ENCODE measurements at regions not wholly inside any gene's neighbourhood (a gene's known extent, or its start where the extent isn't known, plus 50 kb on each side); places are given as distances from the start of the nearest gene placed in this dataset.

GRCh38 chr10:129397198-129397974, 69.7 kb upstream of the MGMT start:
- no peak for DNase-seq (ENCODE audit: low read depth)

GRCh38 chr10:129398711-129399141, 68.3 kb upstream of the MGMT start:
- DNase-seq (ENCODE audit: low read depth): no peak

GRCh38 chr10:129400426-129400825, 66.6 kb upstream of the MGMT start:
- no peak for DNase-seq (ENCODE audit: low read depth)

- no peak for DNase-seq (ENCODE audit: low read depth)
Observed at GRCh38 chr10:129402459-129402858, 64.6 kb upstream of the MGMT start.

GRCh38 chr10:129404091-129404490, 63.0 kb upstream of the MGMT start:
- DNase-seq (ENCODE audit: low read depth): no peak

GRCh38 chr10:129405389-129405788, 61.7 kb upstream of the MGMT start:
- no peak for DNase-seq (ENCODE audit: low read depth)

GRCh38 chr10:129410688-129411392, 56.2 kb upstream of the MGMT start:
- no peak for DNase-seq (ENCODE audit: low read depth)

GRCh38 chr10:129411393-129411705, 55.7 kb upstream of the MGMT start:
- no peak for DNase-seq (ENCODE audit: low read depth)

- DNase-seq (ENCODE audit: low read depth): no peak
Observed at GRCh38 chr10:129411772-129412171, 55.3 kb upstream of the MGMT start.

GRCh38 chr10:129413024-129413423, 54.0 kb upstream of the MGMT start:
- DNase-seq (ENCODE audit: low read depth): no peak

GRCh38 chr10:129415215-129416140, 51.6 kb upstream of the MGMT start:
- DNase-seq (ENCODE audit: low read depth): no peak

GRCh38 chr10:129416155-129416554, 50.9 kb upstream of the MGMT start:
- DNase-seq (ENCODE audit: low read depth): no peak

- no peak for DNase-seq (ENCODE audit: low read depth)
Observed at GRCh38 chr10:129416956-129417765, 49.9 kb upstream of the MGMT start.

Data from stromal cell of bone marrow (primary cell).